Kasumi-1 (cell line): ENCODE measurements at regions not wholly inside any gene's neighbourhood (a gene's known extent, or its start where the extent isn't known, plus 50 kb on each side); places are given as distances from the start of the nearest gene placed in this dataset.

Experiments
- DNase-seq, 2 experiments: peaks; one replicate each; lab custom pipeline; 2025; lab: John Stamatoyannopoulos, UW

- peak; percentile 7 to 30 for DNase-seq
These were observed 122.3 kb upstream of the GPR149 start for GRCh38 chr3:154552338-154552737.

GRCh38 chr3:154549391-154549790 is 119.4 kb upstream of the GPR149 start:
- DNase-seq, result no peak

GRCh38 chr3:154548341-154548740 is 118.4 kb upstream of the GPR149 start:
- no peak for DNase-seq

GRCh38 chr3:154542837-154543236 is 112.8 kb upstream of the GPR149 start:
- no peak for DNase-seq

- no peak for DNase-seq
These were observed 111.1 kb upstream of the GPR149 start for GRCh38 chr3:154540950-154541604.

- DNase-seq, result no peak
These were observed 108.8 kb upstream of the GPR149 start for GRCh38 chr3:154538566-154539360.

GRCh38 chr3:154536751-154537150 is 106.8 kb upstream of the GPR149 start:
- peak; percentile 31 to 57 for DNase-seq

GRCh38 chr3:154522036-154522602 is 92.1 kb upstream of the GPR149 start:
- peak in 1 of 2 experiments; percentile 13 for DNase-seq

- no peak for DNase-seq
These were observed 87.4 kb upstream of the GPR149 start for GRCh38 chr3:154517404-154517803.

- DNase-seq, result no peak
These were observed 85.9 kb upstream of the GPR149 start for GRCh38 chr3:154515921-154516320.

GRCh38 chr3:154510780-154511179 is 80.8 kb upstream of the GPR149 start:
- DNase-seq, result no peak

- DNase-seq, result no peak
These were observed 77.7 kb upstream of the GPR149 start for GRCh38 chr3:154507727-154508126.

GRCh38 chr3:154496978-154497377 is 67.0 kb upstream of the GPR149 start:
- DNase-seq, result no peak

- no peak for DNase-seq
These were observed 66.5 kb upstream of the GPR149 start for GRCh38 chr3:154496540-154496939.

GRCh38 chr3:154486949-154487348 is 57.0 kb upstream of the GPR149 start:
- no peak for DNase-seq

- DNase-seq, result no peak
These were observed 52.5 kb upstream of the GPR149 start for GRCh38 chr3:154482507-154482906.

- no peak for DNase-seq
These were observed 50.0 kb upstream of the GPR149 start for GRCh38 chr3:154480033-154480432.
